ENCODE measurements at regions not wholly inside any gene's neighbourhood (a gene's known extent, or its start where the extent isn't known, plus 50 kb on each side); places are given as distances from the start of the nearest gene placed in this dataset.

GRCh38 chr17:36864827-36865430 lies 72.3 kb upstream of the LHX1 start:
- peaks cover 61% of the 10 kb centered on the region for H3K27me3 ChIP-seq
- H3K4me3 ChIP-seq = no peak overlapping the region
- 76% methylated on average over 11 of the region's 11 CpGs for WGBS
- H3K36me3 ChIP-seq = no peaks in the 10 kb centered on the region
- H3K4me1 ChIP-seq = no peaks in the 10 kb centered on the region
- no peaks in the 10 kb centered on the region for H3K9me3 ChIP-seq
- TF ChIP-seq POLR2AphosphoS5 (IDR thresholded peaks at IDR 0.05) (no peak), POLR2A (IDR thresholded peaks at IDR 0.05) (no peak), EP300 (IDR thresholded peaks at IDR 0.05) (no peak)
- TF ChIP-seq, protein P1, sequence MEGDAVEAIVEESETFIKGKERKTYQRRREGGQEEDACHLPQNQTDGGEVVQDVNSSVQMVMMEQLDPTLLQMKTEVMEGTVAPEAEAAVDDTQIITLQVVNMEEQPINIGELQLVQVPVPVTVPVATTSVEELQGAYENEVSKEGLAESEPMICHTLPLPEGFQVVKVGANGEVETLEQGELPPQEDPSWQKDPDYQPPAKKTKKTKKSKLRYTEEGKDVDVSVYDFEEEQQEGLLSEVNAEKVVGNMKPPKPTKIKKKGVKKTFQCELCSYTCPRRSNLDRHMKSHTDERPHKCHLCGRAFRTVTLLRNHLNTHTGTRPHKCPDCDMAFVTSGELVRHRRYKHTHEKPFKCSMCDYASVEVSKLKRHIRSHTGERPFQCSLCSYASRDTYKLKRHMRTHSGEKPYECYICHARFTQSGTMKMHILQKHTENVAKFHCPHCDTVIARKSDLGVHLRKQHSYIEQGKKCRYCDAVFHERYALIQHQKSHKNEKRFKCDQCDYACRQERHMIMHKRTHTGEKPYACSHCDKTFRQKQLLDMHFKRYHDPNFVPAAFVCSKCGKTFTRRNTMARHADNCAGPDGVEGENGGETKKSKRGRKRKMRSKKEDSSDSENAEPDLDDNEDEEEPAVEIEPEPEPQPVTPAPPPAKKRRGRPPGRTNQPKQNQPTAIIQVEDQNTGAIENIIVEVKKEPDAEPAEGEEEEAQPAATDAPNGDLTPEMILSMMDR (IDR thresholded peaks at IDR 0.05) = no peak
- no peak for DNase-seq (ENCODE audit: low spot score in 2 of 2)
- H3K27ac ChIP-seq = no peak overlapping the region

DNA sequence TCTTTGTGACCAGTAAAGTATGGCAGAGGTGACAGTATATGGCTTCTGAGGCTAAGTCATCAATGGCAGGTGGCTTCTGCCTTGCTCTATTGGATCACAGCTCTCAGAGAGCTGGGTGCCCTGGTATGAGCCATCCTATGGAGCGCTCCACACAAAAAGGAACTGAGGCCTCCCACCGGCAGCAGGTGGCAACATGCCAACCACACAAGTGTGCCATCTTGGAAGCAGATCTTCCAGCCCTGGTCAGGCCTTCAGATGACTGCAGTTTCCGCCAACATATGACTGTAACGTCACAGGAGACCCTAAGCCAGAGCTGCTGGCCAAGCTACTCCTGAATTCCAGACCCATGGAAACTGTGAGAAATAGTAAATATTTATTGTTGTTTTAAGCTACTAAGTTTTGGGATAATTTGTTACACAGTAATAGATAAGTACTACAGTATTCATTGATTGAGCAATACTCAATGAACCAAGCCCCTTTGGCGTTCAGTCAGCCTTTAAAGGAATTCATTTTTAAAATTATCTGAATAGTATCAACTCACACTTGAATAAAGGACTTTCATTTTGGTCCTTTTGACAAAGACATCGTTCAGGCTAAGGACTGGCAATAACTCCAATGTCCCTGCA lies 69.4 kb upstream of the LHX1 start:
- Histone ChIP-seq H3K27me3 (peaks cover 55% of the 10 kb centered on the region), H3K4me1 (no peaks in the 10 kb centered on the region), H3K9me3 (no peaks in the 10 kb centered on the region), H3K27ac (no peak overlapping the region), H3K4me3 (no peak overlapping the region), H3K36me3 (no peaks in the 10 kb centered on the region)
- no peak for DNase-seq (ENCODE audit: low spot score in 2 of 2)
- no peak for TF ChIP-seq EP300 (IDR thresholded peaks at IDR 0.05)
- TF ChIP-seq, protein P1 (IDR thresholded peaks at IDR 0.05) = no peak
- TF ChIP-seq POLR2AphosphoS5 (IDR thresholded peaks at IDR 0.05) = no peak
- no peak for TF ChIP-seq POLR2A (IDR thresholded peaks at IDR 0.05)
- 67% methylated on average over 6 of the region's 6 CpGs for WGBS

DNA sequence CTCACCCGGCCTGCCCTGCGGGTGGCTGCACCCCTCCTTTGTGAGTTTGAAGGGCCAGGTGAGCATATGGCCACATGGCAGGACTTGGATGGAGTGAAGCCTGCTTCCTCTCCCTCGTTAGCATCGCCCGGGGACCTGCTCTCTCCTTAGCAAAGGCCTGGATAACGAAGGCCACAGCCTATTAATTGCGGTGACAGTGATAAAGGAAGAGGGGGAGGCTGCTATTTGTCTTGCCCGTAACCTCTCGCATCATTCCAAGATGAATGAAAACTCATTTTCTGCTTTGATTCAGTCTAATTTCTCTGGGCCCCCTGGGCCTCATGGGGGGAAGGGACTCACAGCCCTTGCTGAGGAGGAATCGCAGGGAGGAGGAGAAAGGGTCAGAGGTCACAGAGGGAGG lies 68.5 kb upstream of the LHX1 start:
- TF ChIP-seq, protein P1 (IDR thresholded peaks at IDR 0.05) = no peak
- TF ChIP-seq EP300 (IDR thresholded peaks at IDR 0.05) = no peak
- TF ChIP-seq POLR2A (IDR thresholded peaks at IDR 0.05) = no peak
- TF ChIP-seq POLR2AphosphoS5 (IDR thresholded peaks at IDR 0.05) = no peak
- WGBS = 66% methylated on average over 10 of the region's 10 CpGs
- Histone ChIP-seq H3K27me3 (peaks cover 50% of the 10 kb centered on the region), H3K27ac (no peak overlapping the region), H3K36me3 (no peaks in the 10 kb centered on the region), H3K9me3 (no peaks in the 10 kb centered on the region), H3K4me1 (no peaks in the 10 kb centered on the region), H3K4me3 (no peak overlapping the region)
- DNase-seq (ENCODE audit: low spot score in 2 of 2) = no peak

GRCh38 chr17:36869441-36869840 lies 67.8 kb upstream of the LHX1 start:
- TF ChIP-seq POLR2AphosphoS5 (IDR thresholded peaks at IDR 0.05) = no peak
- no peak for TF ChIP-seq POLR2A (IDR thresholded peaks at IDR 0.05)
- TF ChIP-seq, protein P1 (IDR thresholded peaks at IDR 0.05) = no peak
- no peak for TF ChIP-seq EP300 (IDR thresholded peaks at IDR 0.05)
- Histone ChIP-seq H3K36me3 (no peaks in the 10 kb centered on the region), H3K27ac (no peak overlapping the region), H3K4me1 (no peaks in the 10 kb centered on the region), H3K4me3 (no peak overlapping the region), H3K27me3 (peaks cover 44% of the 10 kb centered on the region), H3K9me3 (no peaks in the 10 kb centered on the region)
- DNase-seq (ENCODE audit: low spot score in 2 of 2) = no peak
- WGBS = 73% methylated on average over 8 of the region's 8 CpGs

DNA sequence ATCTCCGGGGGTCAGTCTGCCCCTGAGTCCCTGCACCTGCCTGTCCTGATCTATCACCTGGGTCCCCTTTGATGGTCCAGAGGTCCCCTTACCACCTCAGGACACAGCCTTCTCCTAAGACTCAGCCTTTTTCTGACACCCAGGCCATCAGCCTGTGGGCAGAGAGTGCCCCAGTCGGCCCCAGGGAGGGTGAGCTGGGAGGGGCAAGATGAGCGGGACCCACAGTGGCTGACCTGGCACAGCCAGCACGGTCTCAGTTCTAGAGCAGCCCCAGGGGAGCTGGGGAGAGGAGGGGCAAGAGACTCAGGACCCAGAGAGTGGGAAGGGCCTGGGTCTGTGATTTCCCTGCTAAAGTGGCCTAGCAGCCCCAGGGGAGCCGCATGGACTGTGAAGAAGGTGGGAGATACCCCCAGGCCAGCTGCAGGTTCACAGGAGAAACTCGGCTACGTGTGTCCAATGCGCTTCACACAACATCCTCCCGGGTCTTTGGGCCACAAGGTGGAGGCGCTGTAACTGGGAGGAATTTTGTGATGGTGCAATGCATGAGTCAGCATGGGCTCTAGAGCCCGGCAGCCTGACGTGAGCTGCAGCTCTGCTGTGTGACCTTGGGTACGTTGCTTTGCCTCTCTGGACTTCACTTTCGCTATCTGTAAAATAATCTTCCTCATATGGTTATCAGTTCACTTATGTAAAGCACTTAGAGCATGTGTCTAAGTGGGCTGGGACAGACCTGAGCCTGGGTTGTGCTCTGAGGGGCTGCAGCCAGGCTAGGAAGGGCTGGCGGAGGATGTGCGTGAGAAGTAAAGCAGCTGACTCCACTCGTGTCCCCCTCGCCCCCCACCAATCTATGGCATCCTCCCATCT lies 67.2 kb upstream of the LHX1 start:
- no peak for DNase-seq (ENCODE audit: low spot score in 2 of 2)
- Histone ChIP-seq H3K27me3 (peaks cover 42% of the 10 kb centered on the region), H3K27ac (no peak overlapping the region), H3K9me3 (no peaks in the 10 kb centered on the region), H3K4me3 (no peak overlapping the region), H3K4me1 (no peaks in the 10 kb centered on the region), H3K36me3 (no peaks in the 10 kb centered on the region)
- no peak for TF ChIP-seq POLR2A (IDR thresholded peaks at IDR 0.05)
- TF ChIP-seq POLR2AphosphoS5 (IDR thresholded peaks at IDR 0.05) = no peak
- TF ChIP-seq, protein P1 (IDR thresholded peaks at IDR 0.05) = no peak
- no peak for TF ChIP-seq EP300 (IDR thresholded peaks at IDR 0.05)
- WGBS = 65% methylated on average over 16 of the region's 18 CpGs

Data from suprapubic skin (tissue), 4 donors.